ENCODE measurements at regions not wholly inside any gene's neighbourhood (a gene's known extent, or its start where the extent isn't known, plus 50 kb on each side); places are given as distances from the start of the nearest gene placed in this dataset.
A peak's percentile ranks its signal among the peaks of the same experiment; 100 is the strongest.

DNA sequence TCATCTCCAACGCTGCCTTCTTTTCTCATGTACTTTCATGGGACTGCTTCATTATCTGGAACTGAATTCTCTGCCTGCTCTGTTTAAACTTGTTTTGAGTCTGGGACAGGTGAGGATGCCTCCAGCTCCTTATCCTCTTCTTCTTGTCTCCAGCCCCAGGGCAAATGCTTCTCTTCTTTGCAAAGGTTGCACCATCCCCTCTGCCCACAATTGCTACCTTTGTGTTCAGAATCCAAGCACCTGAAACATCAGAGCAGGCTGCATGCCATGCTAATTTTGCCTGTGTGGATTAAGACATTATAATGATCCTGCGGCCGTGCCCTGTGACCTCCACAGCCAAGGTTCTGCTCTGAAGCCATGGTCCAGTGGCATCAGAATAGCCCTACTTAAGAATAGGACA is 309.5 kb downstream of the EPHA4 start:
- ChIA-PET POLR2A (no interaction called here), CTCF (no interaction called here)
- H3K4me3 Mint-ChIP-seq: no peak overlapping the region
- no peaks in the 10 kb centered on the region for H3K36me3 Mint-ChIP-seq
- Histone ChIP-seq H3K27me3 (ENCODE audit: control insufficient read depth in 2 of 2, insufficient read depth in 2 of 2, low read length in 2 of 2) (no peaks in the 10 kb centered on the region), H3K27ac (ENCODE audit: low read depth, low read length) (no peak overlapping the region), H3K36me3 (ENCODE audit: control insufficient read depth in 2 of 3, insufficient read depth in 3 of 3, low read length in 3 of 3) (no peaks in the 10 kb centered on the region), H3K9me3 (ENCODE audit: control insufficient read depth in 2 of 3, low read length in 3 of 3) (no peaks in the 10 kb centered on the region), H3K4me3 (ENCODE audit: low read length) (no peak overlapping the region), H3K4me1 (ENCODE audit: control insufficient read depth in 2 of 2, insufficient read depth in 2 of 2, low read length in 2 of 2) (no peaks in the 10 kb centered on the region)
- peaks cover 0 to 1% (median 0%) of the 10 kb centered on the region in 11 donors for H3K9me3 Mint-ChIP-seq
- DNase-seq (no peak), ATAC-seq (no peak)
- peaks cover 0 to 8% (median 0%) of the 10 kb centered on the region in 5 donors for H3K27me3 Mint-ChIP-seq
- H3K4me1 Mint-ChIP-seq: no peaks in the 10 kb centered on the region
- peak overlapping the region in 1 of 9 donors; percentile 25 for H3K27ac Mint-ChIP-seq
- intact Hi-C loops (cut with micrococcal nuclease): loop anchor here in 1 of 2 donors (5.0 kb wide), 1 partner anchor 310 kb away; the partner anchor contains the start of gene EPHA4

DNA sequence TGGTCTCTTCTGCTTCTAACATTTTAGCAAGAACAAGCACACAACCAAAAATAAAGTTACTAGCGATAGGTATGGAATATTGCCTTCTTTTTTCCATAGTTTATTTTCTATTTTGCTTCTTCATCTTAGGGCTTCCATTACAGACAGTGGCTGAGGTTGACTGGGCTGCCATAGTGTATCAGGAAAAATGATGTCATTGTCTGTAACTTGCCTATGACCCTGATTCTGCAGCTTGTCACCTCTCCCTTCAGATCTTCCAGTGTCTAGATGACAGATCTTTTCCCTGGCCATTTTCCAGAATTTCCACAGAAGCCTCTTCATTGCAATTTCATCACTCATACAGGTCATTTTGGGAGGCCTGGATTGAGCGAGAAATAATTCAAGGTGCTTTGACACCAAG is 308.5 kb downstream of the EPHA4 start:
- no peak overlapping the region for H3K27ac ChIP-seq (ENCODE audit: low read depth, low read length)
- Mint-ChIP-seq H3K27me3 (peaks cover 0 to 9% (median 4%) of the 10 kb centered on the region in 5 donors), H3K9me3 (peaks cover 0 to 1% (median 0%) of the 10 kb centered on the region in 11 donors), H3K27ac (no peak overlapping the region), H3K36me3 (no peaks in the 10 kb centered on the region), H3K4me3 (no peak overlapping the region), H3K4me1 (no peaks in the 10 kb centered on the region)
- CTCF ChIA-PET: no interaction called here
- no peaks in the 10 kb centered on the region for H3K9me3 ChIP-seq (ENCODE audit: control insufficient read depth in 2 of 3, low read length in 3 of 3)
- POLR2A ChIA-PET: no interaction called here
- no peak for ATAC-seq
- H3K4me1 ChIP-seq (ENCODE audit: control insufficient read depth in 2 of 2, insufficient read depth in 2 of 2, low read length in 2 of 2): no peaks in the 10 kb centered on the region
- no peak for DNase-seq
- H3K36me3 ChIP-seq (ENCODE audit: control insufficient read depth in 2 of 3, insufficient read depth in 3 of 3, low read length in 3 of 3): no peaks in the 10 kb centered on the region
- H3K4me3 ChIP-seq (ENCODE audit: low read length): no peak overlapping the region
- H3K27me3 ChIP-seq (ENCODE audit: control insufficient read depth in 2 of 2, insufficient read depth in 2 of 2, low read length in 2 of 2): no peaks in the 10 kb centered on the region
- intact Hi-C loops (cut with micrococcal nuclease): loop anchor here in 1 of 2 donors (5.0 kb wide), 1 partner anchor 309 kb away; the partner anchor contains the start of gene EPHA4

DNA sequence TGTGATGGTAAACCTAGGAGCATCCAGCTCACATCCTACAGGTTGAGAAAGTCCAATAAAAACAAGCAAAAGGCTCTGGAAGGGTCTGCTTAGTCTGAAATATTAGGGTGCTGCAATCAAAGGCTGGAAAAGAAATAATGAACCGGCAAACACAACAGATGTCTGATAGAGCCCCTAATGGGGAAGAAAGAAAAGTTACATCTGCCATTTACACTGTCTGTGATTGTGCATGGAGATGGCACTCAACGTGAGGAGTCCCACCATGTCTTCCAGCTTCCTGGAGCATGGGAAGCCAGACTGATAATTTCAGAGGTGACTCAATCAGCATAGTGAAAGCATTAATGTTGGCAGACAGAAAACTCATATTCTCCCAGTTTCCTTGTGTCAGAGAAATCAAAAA is 307.8 kb downstream of the EPHA4 start:
- H3K27ac ChIP-seq (ENCODE audit: low read depth, low read length): no peak overlapping the region
- DNase-seq (no peak), ATAC-seq (no peak)
- Mint-ChIP-seq H3K27ac (no peak overlapping the region), H3K27me3 (peaks cover 0 to 11% (median 4%) of the 10 kb centered on the region in 5 donors), H3K4me3 (no peak overlapping the region), H3K9me3 (peaks cover 0 to 1% (median 0%) of the 10 kb centered on the region in 11 donors), H3K4me1 (no peaks in the 10 kb centered on the region), H3K36me3 (no peaks in the 10 kb centered on the region)
- no peaks in the 10 kb centered on the region for H3K27me3 ChIP-seq (ENCODE audit: control insufficient read depth in 2 of 2, insufficient read depth in 2 of 2, low read length in 2 of 2)
- no peaks in the 10 kb centered on the region for H3K9me3 ChIP-seq (ENCODE audit: control insufficient read depth in 2 of 3, low read length in 3 of 3)
- intact Hi-C loops (cut with micrococcal nuclease): loop anchor here in 1 of 2 donors (5.0 kb wide), 1 partner anchor 308 kb away; the partner anchor contains the start of gene EPHA4
- H3K4me3 ChIP-seq (ENCODE audit: low read length): no peak overlapping the region
- no peaks in the 10 kb centered on the region for H3K4me1 ChIP-seq (ENCODE audit: control insufficient read depth in 2 of 2, insufficient read depth in 2 of 2, low read length in 2 of 2)
- H3K36me3 ChIP-seq (ENCODE audit: control insufficient read depth in 2 of 3, insufficient read depth in 3 of 3, low read length in 3 of 3): no peaks in the 10 kb centered on the region
- ChIA-PET POLR2A (no interaction called here), CTCF (no interaction called here)

DNA sequence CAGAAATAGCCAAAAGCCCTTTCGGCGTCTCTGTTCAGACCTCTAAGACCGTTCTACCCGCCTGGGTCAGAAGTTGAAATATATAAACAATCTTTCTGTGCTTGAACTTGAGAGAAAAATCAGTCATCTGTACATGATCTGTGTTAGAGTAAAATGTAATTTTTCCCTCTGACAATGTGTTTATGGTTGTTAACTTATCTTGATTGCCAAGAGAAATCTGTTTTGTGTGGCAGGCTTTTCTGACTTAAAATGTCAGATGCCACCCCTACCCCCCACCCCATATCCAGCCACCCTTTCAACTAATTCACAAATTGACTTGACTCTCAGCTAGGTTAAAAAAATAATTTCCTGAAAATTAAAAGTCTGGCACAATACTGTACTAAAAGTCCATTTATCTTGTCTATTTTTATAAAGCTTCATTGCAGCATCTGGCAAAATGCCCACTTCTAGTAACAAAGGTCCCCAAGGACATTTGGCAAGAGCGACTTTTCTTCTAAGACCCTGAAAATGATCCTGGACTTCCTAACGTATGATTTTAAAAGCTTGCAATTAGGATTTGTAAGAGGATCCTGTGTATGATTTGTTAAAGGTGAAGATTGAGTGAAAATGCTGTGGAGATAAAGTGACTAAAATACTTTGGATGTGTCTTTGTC is 304.2 kb downstream of the EPHA4 start:
- Histone ChIP-seq H3K9me3 (ENCODE audit: control insufficient read depth in 2 of 3, low read length in 3 of 3) (no peaks in the 10 kb centered on the region), H3K4me1 (ENCODE audit: control insufficient read depth in 2 of 2, insufficient read depth in 2 of 2, low read length in 2 of 2) (no peaks in the 10 kb centered on the region), H3K4me3 (ENCODE audit: low read length) (no peak overlapping the region), H3K27ac (ENCODE audit: low read depth, low read length) (no peak overlapping the region), H3K27me3 (ENCODE audit: control insufficient read depth in 2 of 2, insufficient read depth in 2 of 2, low read length in 2 of 2) (no peaks in the 10 kb centered on the region), H3K36me3 (ENCODE audit: control insufficient read depth in 2 of 3, insufficient read depth in 3 of 3, low read length in 3 of 3) (no peaks in the 10 kb centered on the region)
- no peak for ATAC-seq
- ChIA-PET CTCF (interaction anchor here (0.5 kb wide), 1 partner anchor 121 kb away, joined by 3 read pairs; no protein-coding TSS in a partner anchor), POLR2A (interaction anchor here (0.8 kb wide), 1 partner anchor 165 kb away, joined by 6 read pairs; no protein-coding TSS in a partner anchor)
- no peak for DNase-seq
- no peaks in the 10 kb centered on the region for H3K9me3 Mint-ChIP-seq
- H3K27ac Mint-ChIP-seq: no peak overlapping the region
- H3K27me3 Mint-ChIP-seq: peaks cover 0 to 19% (median 6%) of the 10 kb centered on the region in 5 donors
- no peak overlapping the region for H3K4me3 Mint-ChIP-seq
- H3K4me1 Mint-ChIP-seq: no peaks in the 10 kb centered on the region
- intact Hi-C loops (cut with micrococcal nuclease): no loop called here
- no peaks in the 10 kb centered on the region for H3K36me3 Mint-ChIP-seq

DNA sequence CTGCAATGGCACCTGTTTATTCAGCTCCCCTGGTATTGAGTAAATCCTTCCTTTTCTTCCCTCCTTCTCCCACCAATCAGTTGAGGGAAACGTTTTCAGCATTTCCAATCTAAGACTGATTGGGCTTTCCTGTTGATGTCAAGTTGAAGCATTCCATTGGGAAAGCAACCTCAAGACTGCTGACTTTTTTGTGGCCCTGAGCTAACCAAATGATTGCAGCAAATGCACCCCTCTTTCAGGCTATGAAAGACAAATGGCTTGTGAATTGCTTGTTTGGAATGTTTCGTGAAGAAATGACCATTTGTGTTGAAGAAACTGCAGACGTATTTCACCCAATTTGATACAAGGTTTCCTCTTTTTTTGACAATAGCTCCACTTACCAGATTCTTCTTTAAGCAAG is 303.5 kb downstream of the EPHA4 start:
- CTCF ChIA-PET: interaction anchor here (0.5 kb wide), 1 partner anchor 120 kb away, joined by 3 read pairs; no protein-coding TSS in a partner anchor
- no peaks in the 10 kb centered on the region for H3K27me3 ChIP-seq (ENCODE audit: control insufficient read depth in 2 of 2, insufficient read depth in 2 of 2, low read length in 2 of 2)
- no peak overlapping the region for H3K27ac ChIP-seq (ENCODE audit: low read depth, low read length)
- Mint-ChIP-seq H3K4me3 (no peak overlapping the region), H3K27ac (no peak overlapping the region), H3K4me1 (no peaks in the 10 kb centered on the region), H3K36me3 (no peaks in the 10 kb centered on the region), H3K27me3 (peaks cover 0 to 19% (median 4%) of the 10 kb centered on the region in 5 donors), H3K9me3 (no peaks in the 10 kb centered on the region)
- intact Hi-C loops (cut with micrococcal nuclease): no loop called here
- DNase-seq: no peak
- no peak for ATAC-seq
- H3K9me3 ChIP-seq (ENCODE audit: control insufficient read depth in 2 of 3, low read length in 3 of 3): no peaks in the 10 kb centered on the region
- H3K4me1 ChIP-seq (ENCODE audit: control insufficient read depth in 2 of 2, insufficient read depth in 2 of 2, low read length in 2 of 2): no peaks in the 10 kb centered on the region
- POLR2A ChIA-PET: interaction anchor here (0.8 kb wide), 1 partner anchor 166 kb away, joined by 6 read pairs; no protein-coding TSS in a partner anchor
- H3K36me3 ChIP-seq (ENCODE audit: control insufficient read depth in 2 of 3, insufficient read depth in 3 of 3, low read length in 3 of 3): no peaks in the 10 kb centered on the region
- H3K4me3 ChIP-seq (ENCODE audit: low read length): no peak overlapping the region

DNA sequence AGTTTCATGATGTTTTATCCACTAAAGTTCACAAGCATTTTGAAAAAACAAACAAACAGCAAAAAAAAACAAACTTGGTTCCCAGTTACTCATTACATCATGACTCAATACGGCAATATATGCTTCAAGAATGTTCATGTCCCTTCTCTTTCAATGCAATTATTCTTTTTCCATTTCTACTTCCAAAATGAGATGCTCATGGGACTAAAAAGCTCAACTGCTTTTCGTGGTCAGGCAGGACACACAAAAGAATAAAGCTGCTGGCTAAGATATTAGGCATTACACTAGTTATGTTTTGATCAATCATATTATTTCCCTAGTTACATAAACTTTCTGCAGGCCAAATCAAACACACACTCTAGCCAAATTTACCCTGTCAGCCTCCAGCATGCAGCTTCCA is 301.3 kb downstream of the EPHA4 start:
- H3K4me3 ChIP-seq (ENCODE audit: low read length): no peak overlapping the region
- no peaks in the 10 kb centered on the region for H3K4me1 ChIP-seq (ENCODE audit: control insufficient read depth in 2 of 2, insufficient read depth in 2 of 2, low read length in 2 of 2)
- Mint-ChIP-seq H3K9me3 (no peaks in the 10 kb centered on the region), H3K27ac (no peak overlapping the region), H3K4me1 (no peaks in the 10 kb centered on the region), H3K4me3 (no peak overlapping the region), H3K27me3 (peaks cover 0 to 19% (median 4%) of the 10 kb centered on the region in 5 donors), H3K36me3 (no peaks in the 10 kb centered on the region)
- no peaks in the 10 kb centered on the region for H3K27me3 ChIP-seq (ENCODE audit: control insufficient read depth in 2 of 2, insufficient read depth in 2 of 2, low read length in 2 of 2)
- H3K27ac ChIP-seq (ENCODE audit: low read depth, low read length): no peak overlapping the region
- no peaks in the 10 kb centered on the region for H3K36me3 ChIP-seq (ENCODE audit: control insufficient read depth in 2 of 3, insufficient read depth in 3 of 3, low read length in 3 of 3)
- ATAC-seq: no peak
- H3K9me3 ChIP-seq (ENCODE audit: control insufficient read depth in 2 of 3, low read length in 3 of 3): no peaks in the 10 kb centered on the region
- ChIA-PET POLR2A (no interaction called here), CTCF (no interaction called here)
- intact Hi-C loops (cut with micrococcal nuclease): no loop called here
- DNase-seq: no peak

DNA sequence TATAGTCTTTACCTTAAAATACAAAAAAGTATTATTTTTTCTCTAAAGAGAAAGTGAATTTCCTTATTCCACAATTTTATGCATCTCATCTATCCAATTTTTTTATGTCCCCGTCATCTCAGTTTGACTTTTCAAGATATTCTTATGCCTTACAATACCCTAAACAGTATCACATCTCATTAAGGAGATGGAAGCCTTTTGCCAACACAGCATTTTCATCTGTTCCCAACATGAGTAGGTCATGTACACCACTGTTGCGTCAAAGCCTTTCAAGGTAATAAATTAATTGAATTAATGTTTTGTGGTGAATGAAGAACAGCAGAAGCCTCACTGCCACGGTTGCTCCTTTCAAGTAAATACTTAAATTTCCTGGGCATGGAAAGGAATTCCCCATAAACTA is 299.4 kb downstream of the EPHA4 start:
- no peak for ATAC-seq
- POLR2A ChIA-PET: no interaction called here

More for the DNA sequence above, 299.4 kb downstream of the EPHA4 start:
- no peaks in the 10 kb centered on the region for H3K4me1 Mint-ChIP-seq
- no peak for DNase-seq
- intact Hi-C loops (cut with micrococcal nuclease): no loop called here
- H3K4me3 ChIP-seq (ENCODE audit: low read length): no peak overlapping the region
- H3K27me3 ChIP-seq (ENCODE audit: control insufficient read depth in 2 of 2, insufficient read depth in 2 of 2, low read length in 2 of 2): no peaks in the 10 kb centered on the region
- CTCF ChIA-PET: no interaction called here
- H3K4me1 ChIP-seq (ENCODE audit: control insufficient read depth in 2 of 2, insufficient read depth in 2 of 2, low read length in 2 of 2): no peaks in the 10 kb centered on the region
- H3K9me3 ChIP-seq (ENCODE audit: control insufficient read depth in 2 of 3, low read length in 3 of 3): no peaks in the 10 kb centered on the region
- no peak overlapping the region for H3K4me3 Mint-ChIP-seq
- no peaks in the 10 kb centered on the region for H3K36me3 Mint-ChIP-seq
- peaks cover 0 to 19% (median 4%) of the 10 kb centered on the region in 5 donors for H3K27me3 Mint-ChIP-seq
- no peak overlapping the region for H3K27ac ChIP-seq (ENCODE audit: low read depth, low read length)
- no peak overlapping the region for H3K27ac Mint-ChIP-seq
- no peaks in the 10 kb centered on the region for H3K9me3 Mint-ChIP-seq
- no peaks in the 10 kb centered on the region for H3K36me3 ChIP-seq (ENCODE audit: control insufficient read depth in 2 of 3, insufficient read depth in 3 of 3, low read length in 3 of 3)
